Astrocyte (in vitro differentiated cells and primary cell): ENCODE measurements at regions not wholly inside any gene's neighbourhood (a gene's known extent, or its start where the extent isn't known, plus 50 kb on each side); places are given as distances from the start of the nearest gene placed in this dataset.

Experiments
- CTCF ChIP-seq: IDR thresholded peaks from 2 replicates; pipeline ENCODE4 v1.5.1; 2011; ENCODE audit warnings: low read depth, mild to moderate bottlenecking, inconsistent platforms, low read length, moderate library complexity; ENCODE audit not compliant: insufficient read depth
- EZH2 ChIP-seq: IDR thresholded peaks from 2 replicates; pipeline ENCODE4 v1.6.1; 2012; ENCODE audit warnings: mild to moderate bottlenecking, low read length, inconsistent platforms; ENCODE audit not compliant: insufficient read depth

GRCh38 chr10:78820007-78820362, 248.8 kb upstream of the ZMIZ1 start:
- TF ChIP-seq CTCF (no peak), EZH2 (no peak)
